SU-DHL-6 (cell line): ENCODE measurements at regions not wholly inside any gene's neighbourhood (a gene's known extent, or its start where the extent isn't known, plus 50 kb on each side); places are given as distances from the start of the nearest gene placed in this dataset.
"Not testable (repeated sequence)": the region's sequence is repeated elsewhere in the genome, so short reads cannot be mapped to it uniquely, and the experiment has no call there.

Experiments used
- H2AFZ ChIP-seq: fragments of 200-600 bp; sonication (generic); 2 replicates; pipeline ENCODE4 v1.6.1; 2014; ENCODE audit warnings: low read depth, mild to moderate bottlenecking, moderate library complexity, mixed read lengths, antibody characterized with exemption, low read length; ENCODE audit not compliant: severe bottlenecking
- H3F3A ChIP-seq: fragments of 200-600 bp; shearing (Covaris generic); 2 replicates; pipeline ENCODE4 v1.6.0; 2016; ENCODE audit warnings: antibody characterized with exemption, mild to moderate bottlenecking; ENCODE audit not compliant: insufficient read depth
- H3K27ac ChIP-seq: fragments of 200-600 bp; sonication (generic); 2 replicates; pipeline ENCODE4 v1.5.1; 2016; ENCODE audit warnings: low read depth, mild to moderate bottlenecking, low read length, moderate library complexity, mixed read lengths
- H3K27me3 ChIP-seq: fragments of 200-600 bp; sonication (generic), shearing (Covaris generic); 2 replicates; pipeline ENCODE4 v1.6.0; 2014; ENCODE audit warnings: mild to moderate bottlenecking, low read length
- H3K36me3 ChIP-seq: fragments of 200-600 bp; sonication (generic); 2 replicates; pipeline ENCODE4 v1.6.1; 2014; ENCODE audit warnings: mild to moderate bottlenecking, low read length, mixed read lengths
- H3K4me2 ChIP-seq: fragments of 300-600, 200-600 bp; shearing (Covaris generic), sonication (generic); 2 replicates; pipeline ENCODE4 v1.6.0; 2014; ENCODE audit warnings: low read length, low read depth, mild to moderate bottlenecking; ENCODE audit not compliant: poor library complexity, severe bottlenecking
- H3K4me3 ChIP-seq: fragments of 200-600 bp; sonication (generic); 2 replicates; pipeline ENCODE4 v1.5.1; 2014; ENCODE audit warnings: antibody characterized with exemption, low read length, mild to moderate bottlenecking, mixed read lengths; ENCODE audit not compliant: insufficient read depth, poor library complexity, severe bottlenecking
- H3K79me2 ChIP-seq: fragments of 200-600 bp; sonication (generic); 2 replicates; pipeline ENCODE4 v1.6.1; 2014; ENCODE audit warnings: mild to moderate bottlenecking, low read length, moderate library complexity; ENCODE audit not compliant: insufficient read depth
- H3K9ac ChIP-seq: fragments of 200-600 bp; sonication (generic); 2 replicates; pipeline ENCODE4 v1.7.0; 2014; ENCODE audit warnings: mild to moderate bottlenecking, low read length
- H3K9me2 ChIP-seq: fragments of 200-600 bp; sonication (generic); replicated peaks from 2 replicates; pipeline ENCODE4 v1.6.1; 2014; ENCODE audit warnings: low read length; ENCODE audit not compliant: insufficient read depth
- H3K9me3 ChIP-seq: fragments of 200-600 bp; sonication (generic); 2 replicates; pipeline ENCODE4 v1.6.1; 2014; ENCODE audit warnings: low read length, mixed read lengths; ENCODE audit not compliant: insufficient read depth
- H4K20me1 ChIP-seq: fragments of 200-600 bp; sonication (generic); 2 replicates; pipeline ENCODE4 v1.6.1; 2014; ENCODE audit warnings: low read depth, mild to moderate bottlenecking, antibody characterized with exemption, low read length, moderate library complexity, mixed read lengths
- CTCF ChIP-seq: fragments of 200-600 bp; sonication (generic); IDR thresholded peaks from one replicate; pipeline ENCODE4 v1.5.1; 2017; ENCODE audit warnings: antibody characterized with exemption, mild to moderate bottlenecking, low read length, moderate library complexity; ENCODE audit not compliant: insufficient read depth, poor library complexity, severe bottlenecking
- EZH2phosphoT487 ChIP-seq: fragments of 200-600 bp; sonication (generic), shearing (Covaris generic); conservative IDR thresholded peaks from 2 replicates; pipeline ENCODE4 v1.6.1; 2018; ENCODE audit warnings: mild to moderate bottlenecking, antibody characterized with exemption, low read length, moderate library complexity, mixed read lengths

- H3K27me3 ChIP-seq, result 0 out of 2 replicates have a peak, but pooled peaks cover 4% of the 10 kb centered on the region
These were observed 121.3 kb downstream of the RAMP3 start for GRCh38 chr7:45278763-45279398.

GRCh38 chr7:45289611-45290010 is 132.0 kb downstream of the RAMP3 start:
- not testable (repeated sequence) for H2AFZ ChIP-seq, H3K36me3 ChIP-seq, H3K27me3 ChIP-seq, H3K79me2 ChIP-seq, H3K4me2 ChIP-seq, H3K27ac ChIP-seq, H3K9me2 ChIP-seq, H3K9ac ChIP-seq, H4K20me1 ChIP-seq, H3F3A ChIP-seq, H3K4me3 ChIP-seq
- H3K9me3 ChIP-seq, result peaks cover 17% of the 10 kb centered on the region; the same call in 1 of the 2 replicates

More at GRCh38 chr7:45278763-45279398, 121.3 kb downstream of the RAMP3 start:
- H3K27ac ChIP-seq, result no peak overlapping the region
- H3K9me3 ChIP-seq, result no peaks in the 10 kb centered on the region
- H3K36me3 ChIP-seq, result no peaks in the 10 kb centered on the region
- no peaks in the 10 kb centered on the region for H3K9me2 ChIP-seq
- H3K4me2 ChIP-seq, result no peak overlapping the region
- TF ChIP-seq EZH2phosphoT487, result no peak
- TF ChIP-seq CTCF, result no peak
- H3F3A ChIP-seq, result no peaks in the 10 kb centered on the region
- no peaks in the 10 kb centered on the region for H4K20me1 ChIP-seq
- H2AFZ ChIP-seq, result no peak overlapping the region
- no peaks in the 10 kb centered on the region for H3K79me2 ChIP-seq
- H3K9ac ChIP-seq, result no peak overlapping the region
- H3K4me3 ChIP-seq, result no peak overlapping the region

- H3K27ac ChIP-seq, result no peak overlapping the region
- no peaks in the 10 kb centered on the region for H3K27me3 ChIP-seq
- no peak overlapping the region for H3K4me2 ChIP-seq
- no peak for TF ChIP-seq EZH2phosphoT487
- TF ChIP-seq CTCF, result no peak
- no peak overlapping the region for H3K4me3 ChIP-seq
- H3F3A ChIP-seq, result no peaks in the 10 kb centered on the region
- H3K9me2 ChIP-seq, result no peaks in the 10 kb centered on the region
- H3K79me2 ChIP-seq, result no peaks in the 10 kb centered on the region
- no peak overlapping the region for H3K9ac ChIP-seq
- H3K9me3 ChIP-seq, result peaks cover 17% of the 10 kb centered on the region; the same call in 1 of the 2 replicates
- no peaks in the 10 kb centered on the region for H3K36me3 ChIP-seq
- H4K20me1 ChIP-seq, result no peaks in the 10 kb centered on the region
- H2AFZ ChIP-seq, result no peak overlapping the region
These were observed 133.3 kb downstream of the RAMP3 start for GRCh38 chr7:45290880-45291279.

- TF ChIP-seq EZH2phosphoT487 (no peak), CTCF (no peak)
- Histone ChIP-seq H3K4me2 (no peak overlapping the region), H3K9ac (no peak overlapping the region), H3F3A (no peaks in the 10 kb centered on the region), H3K79me2 (no peaks in the 10 kb centered on the region), H3K27me3 (no peaks in the 10 kb centered on the region), H3K4me3 (no peak overlapping the region), H4K20me1 (no peaks in the 10 kb centered on the region), H2AFZ (no peak overlapping the region), H3K9me2 (no peaks in the 10 kb centered on the region), H3K27ac (no peak overlapping the region), H3K9me3 (peaks cover 17% of the 10 kb centered on the region; the same call in 1 of the 2 replicates), H3K36me3 (no peaks in the 10 kb centered on the region)
These were observed 134.9 kb downstream of the RAMP3 start for GRCh38 chr7:45292481-45292880.
